Activated naive CD8-positive, alpha-beta T cell treated with anti-CD3 and anti-CD28 coated beads for 36 hours (primary cell): ENCODE measurements at regions not wholly inside any gene's neighbourhood (a gene's known extent, or its start where the extent isn't known, plus 50 kb on each side); places are given as distances from the start of the nearest gene placed in this dataset.
"Not testable (repeated sequence)": the region's sequence is repeated elsewhere in the genome, so short reads cannot be mapped to it uniquely, and the experiment has no call there.

Experiments used
- DNase-seq: peaks from one replicate; pipeline ENCODE4 v3.0.0; 2021
- H3K27ac Mint-ChIP-seq: one replicate; pipeline ENCODE4 v1.8.0; 2022; ENCODE audit warnings: mild to moderate bottlenecking, moderate library complexity, mixed read lengths
- H3K27me3 Mint-ChIP-seq: one replicate; pipeline ENCODE4 v1.8.0; 2022; ENCODE audit warnings: mild to moderate bottlenecking, mixed read lengths
- H3K36me3 Mint-ChIP-seq: one replicate; pipeline ENCODE4 v1.8.0; 2021; ENCODE audit warnings: mild to moderate bottlenecking, mixed read lengths
- H3K4me1 Mint-ChIP-seq: one replicate; pipeline ENCODE4 v1.8.0; 2021; ENCODE audit warnings: mixed read lengths
- H3K4me3 Mint-ChIP-seq: one replicate; pipeline ENCODE4 v1.8.0; 2022; ENCODE audit warnings: mild to moderate bottlenecking, moderate library complexity, mixed read lengths
- H3K9me3 Mint-ChIP-seq: one replicate; pipeline ENCODE4 v1.8.0; 2022; ENCODE audit warnings: mixed read lengths

- H3K36me3 Mint-ChIP-seq: no peaks in the 10 kb centered on the region
- H3K9me3 Mint-ChIP-seq: peaks cover 3% of the 10 kb centered on the region
- H3K4me1 Mint-ChIP-seq: peaks cover 2% of the 10 kb centered on the region
- no peak overlapping the region for H3K4me3 Mint-ChIP-seq
- H3K27me3 Mint-ChIP-seq: peaks cover 5% of the 10 kb centered on the region
- no peak for DNase-seq
- no peak overlapping the region for H3K27ac Mint-ChIP-seq
Measured at GRCh38 chr12:22115711-22116110, 69.7 kb downstream of the CMAS start.

DNA sequence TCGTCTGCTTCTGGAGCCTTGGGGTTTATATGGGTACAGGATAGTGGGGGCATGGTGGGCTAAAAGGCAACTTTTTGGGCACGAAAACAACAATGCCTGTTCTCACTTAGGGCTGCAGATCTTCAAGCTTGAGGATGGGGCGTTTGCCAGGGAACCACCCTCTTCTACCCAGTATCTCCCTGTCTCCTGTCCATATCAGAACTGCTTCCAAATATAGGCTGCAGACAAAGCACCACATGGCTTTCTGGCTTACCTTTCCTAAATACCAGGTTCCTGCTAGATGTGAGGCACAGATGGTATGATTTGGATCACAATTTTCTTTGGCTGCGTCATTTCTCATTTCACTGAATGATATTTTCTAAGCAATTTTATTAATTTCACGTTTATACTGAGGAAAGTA, 70.4 kb downstream of the CMAS start:
- no peak overlapping the region for H3K4me3 Mint-ChIP-seq
- no peaks in the 10 kb centered on the region for H3K36me3 Mint-ChIP-seq
- H3K27me3 Mint-ChIP-seq: peaks cover 5% of the 10 kb centered on the region
- no peak for DNase-seq
- peaks cover 3% of the 10 kb centered on the region for H3K9me3 Mint-ChIP-seq
- H3K4me1 Mint-ChIP-seq: peaks cover under 1% of the 10 kb centered on the region
- no peak overlapping the region for H3K27ac Mint-ChIP-seq

DNA sequence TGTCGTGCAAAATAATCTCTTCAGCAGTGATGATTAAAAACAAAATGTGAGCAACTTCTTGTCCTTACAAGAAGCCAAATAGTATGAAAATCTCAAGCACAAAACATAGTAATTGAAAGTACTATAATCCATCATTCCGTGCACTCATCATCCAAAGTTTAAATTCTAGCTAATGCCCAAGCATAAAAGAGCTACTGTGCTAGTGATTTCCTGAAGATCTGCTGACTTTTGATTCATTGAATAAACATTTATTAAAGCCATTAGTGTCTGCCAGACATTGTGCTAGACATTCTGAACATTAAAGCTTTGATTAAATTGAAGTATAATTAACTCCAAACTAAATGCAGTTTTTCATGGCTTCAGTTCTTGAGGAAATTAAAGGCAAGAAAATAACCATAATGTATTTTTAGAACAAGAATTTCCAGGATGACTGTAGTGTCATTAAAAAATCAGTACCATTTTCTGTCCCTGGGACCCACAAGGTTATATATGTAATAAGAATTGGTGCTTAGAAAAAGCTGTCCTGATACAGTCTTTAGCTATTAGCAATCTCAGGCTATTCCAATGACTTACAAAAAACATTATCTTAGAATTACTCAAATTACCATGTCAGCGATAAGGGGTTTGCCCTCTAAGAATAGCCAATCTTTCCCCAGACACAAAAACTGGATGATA, 71.7 kb downstream of the CMAS start:
- H3K27me3 Mint-ChIP-seq: peaks cover 5% of the 10 kb centered on the region
- no peak overlapping the region for H3K27ac Mint-ChIP-seq
- H3K4me1 Mint-ChIP-seq: no peaks in the 10 kb centered on the region
- H3K4me3 Mint-ChIP-seq: no peak overlapping the region
- H3K36me3 Mint-ChIP-seq: no peaks in the 10 kb centered on the region
- H3K9me3 Mint-ChIP-seq: peaks cover 3% of the 10 kb centered on the region
- DNase-seq: no peak

GRCh38 chr12:22118238-22118790, 72.3 kb downstream of the CMAS start:
- H3K4me3 Mint-ChIP-seq: no peak overlapping the region

DNA sequence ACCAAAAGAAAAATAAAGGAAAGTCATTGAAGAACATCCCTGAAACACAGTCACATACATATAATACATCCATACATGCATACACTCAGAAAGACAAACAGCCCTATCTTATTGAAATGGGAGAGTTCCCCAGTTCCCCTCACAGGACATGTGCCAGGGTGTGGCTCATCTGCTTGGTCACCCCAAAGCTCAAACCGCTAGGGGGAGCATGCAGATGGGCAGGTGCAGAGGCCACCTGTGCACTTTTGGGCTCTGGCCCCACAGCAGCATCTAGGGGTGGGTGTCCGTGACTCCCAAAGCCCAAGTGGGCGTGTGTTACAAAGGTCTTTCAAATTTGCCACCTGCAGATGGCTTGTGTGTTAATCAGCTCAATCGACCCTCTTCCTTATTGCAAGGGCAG, 75.2 kb downstream of the CMAS start:
- Mint-ChIP-seq H3K9me3 (peaks cover 5% of the 10 kb centered on the region), H3K36me3 (peaks cover 2% of the 10 kb centered on the region), H3K27ac (no peak overlapping the region), H3K4me1 (peaks cover 3% of the 10 kb centered on the region), H3K27me3 (no peaks in the 10 kb centered on the region), H3K4me3 (no peak overlapping the region)
- DNase-seq: peak; percentile 21

More at GRCh38 chr12:22118238-22118790, 72.3 kb downstream of the CMAS start:
- Mint-ChIP-seq H3K27me3 (peaks cover 5% of the 10 kb centered on the region), H3K9me3 (peaks cover 3% of the 10 kb centered on the region), H3K36me3 (no peaks in the 10 kb centered on the region), H3K4me1 (no peaks in the 10 kb centered on the region), H3K27ac (no peak overlapping the region)
- DNase-seq: no peak

- H3K4me3 Mint-ChIP-seq: no peak overlapping the region
- no peaks in the 10 kb centered on the region for H3K27me3 Mint-ChIP-seq
- peaks cover 2% of the 10 kb centered on the region for H3K36me3 Mint-ChIP-seq
- no peak for DNase-seq
- no peak overlapping the region for H3K27ac Mint-ChIP-seq
- H3K4me1 Mint-ChIP-seq: peaks cover 3% of the 10 kb centered on the region
- H3K9me3 Mint-ChIP-seq: peaks cover 10% of the 10 kb centered on the region
Measured at GRCh38 chr12:22122359-22122758, 76.3 kb downstream of the CMAS start.

DNA sequence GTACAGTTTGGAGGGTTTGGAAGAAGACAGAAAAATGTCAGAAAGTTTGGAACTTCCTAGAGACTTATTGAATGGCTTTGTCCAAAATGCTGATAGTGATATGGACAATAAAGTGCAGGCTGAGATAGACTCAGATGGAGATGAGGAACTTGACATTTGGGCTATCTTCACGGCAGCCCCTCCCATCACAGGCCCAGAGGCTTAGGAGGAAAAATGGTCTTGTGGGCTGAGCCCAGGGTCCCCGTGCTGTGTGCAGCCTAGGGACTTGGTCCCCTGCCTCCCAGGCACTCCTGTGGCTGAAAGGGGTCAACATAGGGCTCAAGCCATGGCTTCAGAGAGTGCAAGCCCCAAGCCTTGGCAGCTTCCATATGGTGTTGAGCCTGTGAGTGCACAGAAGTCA, 79.0 kb downstream of the CMAS start:
- H3K4me3 Mint-ChIP-seq: no peak overlapping the region
- H3K27ac Mint-ChIP-seq: no peak overlapping the region
- H3K4me1 Mint-ChIP-seq: peaks cover 3% of the 10 kb centered on the region
- peaks cover 2% of the 10 kb centered on the region for H3K36me3 Mint-ChIP-seq
- H3K9me3 Mint-ChIP-seq: peaks cover 14% of the 10 kb centered on the region
- no peaks in the 10 kb centered on the region for H3K27me3 Mint-ChIP-seq
- no peak for DNase-seq

DNA sequence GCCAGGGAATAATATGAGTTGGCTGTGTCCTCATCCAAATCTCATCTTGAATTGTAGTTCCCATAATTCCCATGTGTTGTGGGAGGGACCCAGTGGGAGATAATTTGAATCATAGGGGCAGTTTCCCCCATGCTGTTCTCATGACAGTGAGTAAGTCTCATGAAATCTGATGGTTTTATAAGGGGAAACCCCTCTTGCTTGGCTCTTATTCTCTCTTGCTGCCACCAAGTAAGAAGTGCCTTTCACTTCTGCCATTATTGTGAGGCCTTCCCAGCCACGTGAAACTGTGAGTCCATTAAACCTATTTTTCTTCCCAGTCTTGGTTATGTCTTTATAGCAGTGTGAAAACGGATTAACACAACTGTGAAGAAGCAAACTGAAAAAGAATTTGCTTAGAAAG, 80.1 kb downstream of the CMAS start:
- not testable (repeated sequence) for DNase-seq

GRCh38 chr12:22126758-22127157, 80.7 kb downstream of the CMAS start:
- H3K36me3 Mint-ChIP-seq: peaks cover 2% of the 10 kb centered on the region
- no peak for DNase-seq
- no peaks in the 10 kb centered on the region for H3K27me3 Mint-ChIP-seq
- no peak overlapping the region for H3K27ac Mint-ChIP-seq
- no peak overlapping the region for H3K4me3 Mint-ChIP-seq
- peaks cover 14% of the 10 kb centered on the region for H3K9me3 Mint-ChIP-seq
- peaks cover 3% of the 10 kb centered on the region for H3K4me1 Mint-ChIP-seq

More for the DNA sequence above, 80.1 kb downstream of the CMAS start:
- H3K27me3 Mint-ChIP-seq, H3K4me1 Mint-ChIP-seq, H3K36me3 Mint-ChIP-seq, H3K27ac Mint-ChIP-seq, H3K4me3 Mint-ChIP-seq: not testable (repeated sequence)
- peaks cover 14% of the 10 kb centered on the region for H3K9me3 Mint-ChIP-seq

GRCh38 chr12:22130671-22131070, 84.7 kb downstream of the CMAS start:
- DNase-seq: no peak
- Mint-ChIP-seq H3K9me3 (peaks cover 12% of the 10 kb centered on the region), H3K27ac (no peak overlapping the region), H3K4me1 (peaks cover 3% of the 10 kb centered on the region), H3K27me3 (no peaks in the 10 kb centered on the region), H3K4me3 (no peak overlapping the region), H3K36me3 (no peaks in the 10 kb centered on the region)

DNA sequence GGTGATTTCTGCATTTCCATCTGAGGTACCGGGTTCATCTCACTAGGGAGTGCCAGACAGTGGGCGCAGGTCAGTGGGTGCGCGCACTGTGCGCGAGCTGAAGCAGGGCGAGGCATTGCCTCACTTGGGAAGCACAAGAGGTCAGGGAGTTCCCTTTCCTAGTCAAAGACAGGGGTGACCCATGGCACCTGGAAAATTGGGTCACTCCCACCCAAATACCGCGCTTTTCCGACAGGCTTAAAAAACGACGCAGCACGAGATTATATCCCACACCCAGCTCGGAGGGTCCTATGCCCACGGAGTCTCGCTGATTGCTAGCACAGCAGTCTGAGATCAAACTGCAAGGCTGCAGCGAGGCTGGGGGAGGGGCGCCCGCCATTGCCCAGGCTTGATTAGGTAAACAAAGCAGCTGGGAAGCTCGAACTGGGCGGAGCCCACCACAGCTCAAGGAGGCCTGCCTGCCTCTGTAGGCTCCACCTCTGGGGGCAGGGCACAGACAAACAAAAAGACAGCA, 90.6 kb downstream of the CMAS start:
- H3K9me3 Mint-ChIP-seq, H3K4me3 Mint-ChIP-seq, H3K36me3 Mint-ChIP-seq, DNase-seq, H3K27ac Mint-ChIP-seq, H3K27me3 Mint-ChIP-seq, H3K4me1 Mint-ChIP-seq: not testable (repeated sequence)
